PC-9 (cell line): ENCODE measurements at regions not wholly inside any gene's neighbourhood (a gene's known extent, or its start where the extent isn't known, plus 50 kb on each side); places are given as distances from the start of the nearest gene placed in this dataset.

Experiments
- EZH2 ChIP-seq: fragments of 200-600 bp; sonication (generic); IDR thresholded peaks from 2 replicates; pipeline ENCODE4 v1.8.0; 2017; ENCODE audit warnings: antibody characterized with exemption, low read depth
- TF ChIP-seq, protein P1 (sequence below): fragments of 200-600 bp; sonication (generic); conservative IDR thresholded peaks from 2 replicates; pipeline ENCODE4 v1.6.1; 2017; ENCODE audit warnings: mixed run types, antibody characterized with exemption, mild to moderate bottlenecking, moderate library complexity

DNA sequence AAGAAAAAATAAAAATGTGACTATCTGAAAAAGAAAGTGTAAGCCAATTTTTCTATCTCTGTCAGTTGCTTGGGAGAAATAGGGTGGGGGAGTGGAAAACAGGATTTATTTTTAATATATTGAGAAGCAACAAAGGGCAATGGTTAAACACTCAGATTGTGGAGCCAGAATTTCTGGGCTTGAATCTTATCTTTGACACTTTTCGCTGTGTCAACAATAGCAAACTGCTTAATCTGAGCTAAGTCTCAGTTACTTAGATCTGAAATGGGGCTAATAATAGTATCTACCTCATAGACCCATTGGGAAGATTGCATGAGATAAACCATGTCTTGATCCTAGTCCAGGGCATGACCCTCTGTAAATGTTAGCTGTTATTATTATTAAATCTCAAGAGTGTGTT, 468.1 kb downstream of the ADGRL2 start:
- TF ChIP-seq, protein P1, sequence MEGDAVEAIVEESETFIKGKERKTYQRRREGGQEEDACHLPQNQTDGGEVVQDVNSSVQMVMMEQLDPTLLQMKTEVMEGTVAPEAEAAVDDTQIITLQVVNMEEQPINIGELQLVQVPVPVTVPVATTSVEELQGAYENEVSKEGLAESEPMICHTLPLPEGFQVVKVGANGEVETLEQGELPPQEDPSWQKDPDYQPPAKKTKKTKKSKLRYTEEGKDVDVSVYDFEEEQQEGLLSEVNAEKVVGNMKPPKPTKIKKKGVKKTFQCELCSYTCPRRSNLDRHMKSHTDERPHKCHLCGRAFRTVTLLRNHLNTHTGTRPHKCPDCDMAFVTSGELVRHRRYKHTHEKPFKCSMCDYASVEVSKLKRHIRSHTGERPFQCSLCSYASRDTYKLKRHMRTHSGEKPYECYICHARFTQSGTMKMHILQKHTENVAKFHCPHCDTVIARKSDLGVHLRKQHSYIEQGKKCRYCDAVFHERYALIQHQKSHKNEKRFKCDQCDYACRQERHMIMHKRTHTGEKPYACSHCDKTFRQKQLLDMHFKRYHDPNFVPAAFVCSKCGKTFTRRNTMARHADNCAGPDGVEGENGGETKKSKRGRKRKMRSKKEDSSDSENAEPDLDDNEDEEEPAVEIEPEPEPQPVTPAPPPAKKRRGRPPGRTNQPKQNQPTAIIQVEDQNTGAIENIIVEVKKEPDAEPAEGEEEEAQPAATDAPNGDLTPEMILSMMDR: no peak
- TF ChIP-seq EZH2: no peak
